K562 (cell line): ENCODE measurements at regions not wholly inside any gene's neighbourhood (a gene's known extent, or its start where the extent isn't known, plus 50 kb on each side); places are given as distances from the start of the nearest gene placed in this dataset.

Source experiments
- BRD9 ChIP-seq: fragments of 450-650 bp; IDR thresholded peaks from 2 replicates; pipeline ENCODE4 v1.6.1; 2018; ENCODE audit warnings: low read depth; ENCODE audit not compliant: partially characterized antibody
- BRF1 ChIP-seq: IDR thresholded peaks from 3 replicates; pipeline ENCODE4 v1.6.1; 2011; ENCODE audit warnings: borderline replicate concordance, mild to moderate bottlenecking; ENCODE audit not compliant: insufficient read length; ENCODE audit errors: extremely low read depth
- DDX20 ChIP-seq: fragments of 450-650 bp; IDR thresholded peaks from 2 replicates; pipeline ENCODE4 v1.6.1; 2016; ENCODE audit warnings: missing genetic modification characterization, low read depth, mild to moderate bottlenecking, missing compliant biosample characterization, moderate library complexity
- E2F1 ChIP-seq: sonication (generic); formaldehyde crosslinking; IDR thresholded peaks from 2 replicates; pipeline ENCODE4 v1.8.1; 2023; ENCODE audit warnings: mild to moderate bottlenecking, missing genetic modification reagents, moderate library complexity
- ETV6 ChIP-seq, 3 experiments: fragments of 150-350 bp in 1 of 3; sonication (generic) in 1 of 3; formaldehyde crosslinking in 1 of 3; IDR thresholded peaks; 2 replicates each; pipeline versions ENCODE4 v1.6.1 to v1.8.0; 2014 to 2022; ENCODE audit warnings: borderline replicate concordance in 2 of 3, low read depth in 2 of 3, antibody characterized with exemption in 1 of 3, low read length in 1 of 3, mild to moderate bottlenecking in 1 of 3, missing genetic modification reagents in 1 of 3
- HDAC8 ChIP-seq: fragments of 450-650 bp; IDR thresholded peaks from 2 replicates; pipeline ENCODE4 v1.6.1; 2016; ENCODE audit warnings: mild to moderate bottlenecking, missing genetic modification characterization, moderate library complexity, missing compliant biosample characterization
- HSF4 ChIP-seq: fragments of 250-450 bp; sonication (Bioruptor Pico); IDR thresholded peaks from 2 replicates; pipeline ENCODE4 v2.1.2; 2022; ENCODE audit warnings: mild to moderate bottlenecking, moderate library complexity, borderline replicate concordance
- SMARCA4 ChIP-seq: fragments of 450-650 bp; IDR thresholded peaks from 2 replicates; pipeline ENCODE4 v1.6.1; 2016
- SRSF1 ChIP-seq: fragments of 200-400 bp; formaldehyde crosslinking; IDR thresholded peaks from 2 replicates; pipeline ENCODE4 v1.6.1; 2017; ENCODE audit warnings: mild to moderate bottlenecking, low read depth, low read length, moderate library complexity
- ZNF134 ChIP-seq: fragments of 250-450 bp; sonication (Bioruptor Pico); conservative IDR thresholded peaks from 2 replicates; pipeline ENCODE4 v1.4.0; 2020
- ZNF431 ChIP-seq: sonication (generic); formaldehyde crosslinking; IDR thresholded peaks from 2 replicates; pipeline ENCODE4 v1.8.0; 2022; ENCODE audit warnings: mild to moderate bottlenecking, missing genetic modification reagents
- ZNF76 ChIP-seq: fragments of 250-450 bp; sonication (Bioruptor Pico); IDR thresholded peaks from 2 replicates; pipeline ENCODE4 v1.4.0; 2020; ENCODE audit warnings: mild to moderate bottlenecking, moderate library complexity, borderline replicate concordance
- TF ChIP-seq, protein P1 (sequence below): fragments of 200-800 bp; sonication (Bioruptor generic); IDR thresholded peaks from 2 replicates; pipeline ENCODE4 v1.6.1; 2017; ENCODE audit warnings: missing genetic modification characterization, missing compliant biosample characterization

GRCh38 chr1:185567440-185567839 lies 166.8 kb upstream of the HMCN1 start (continued):
- TF ChIP-seq, protein P1, sequence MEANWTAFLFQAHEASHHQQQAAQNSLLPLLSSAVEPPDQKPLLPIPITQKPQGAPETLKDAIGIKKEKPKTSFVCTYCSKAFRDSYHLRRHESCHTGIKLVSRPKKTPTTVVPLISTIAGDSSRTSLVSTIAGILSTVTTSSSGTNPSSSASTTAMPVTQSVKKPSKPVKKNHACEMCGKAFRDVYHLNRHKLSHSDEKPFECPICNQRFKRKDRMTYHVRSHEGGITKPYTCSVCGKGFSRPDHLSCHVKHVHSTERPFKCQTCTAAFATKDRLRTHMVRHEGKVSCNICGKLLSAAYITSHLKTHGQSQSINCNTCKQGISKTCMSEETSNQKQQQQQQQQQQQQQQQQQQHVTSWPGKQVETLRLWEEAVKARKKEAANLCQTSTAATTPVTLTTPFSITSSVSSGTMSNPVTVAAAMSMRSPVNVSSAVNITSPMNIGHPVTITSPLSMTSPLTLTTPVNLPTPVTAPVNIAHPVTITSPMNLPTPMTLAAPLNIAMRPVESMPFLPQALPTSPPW: no peak
- TF ChIP-seq ZNF431 (CRISPR knock-in tag): no peak
- TF ChIP-seq SMARCA4: no peak
- no peak for TF ChIP-seq E2F1 (CRISPR knock-in tag)
- no peak for TF ChIP-seq DDX20 (tag)
- no peak for TF ChIP-seq SRSF1
- no peak for TF ChIP-seq ZNF134 (CRISPR knock-in tag)
- TF ChIP-seq ETV6 (IDR thresholded peaks at IDR 0.05; ENCODE audit: borderline replicate concordance in 1 of 2, low read depth in 2 of 2, low read length in 1 of 2): no peak
- no peak for TF ChIP-seq ETV6 (CRISPR knock-in tag; IDR thresholded peaks at IDR 0.05; ENCODE audit: borderline replicate concordance)
- no peak for TF ChIP-seq BRD9
- no peak for TF ChIP-seq HSF4 (CRISPR knock-in tag)
- TF ChIP-seq HDAC8: no peak
- no peak for TF ChIP-seq ZNF76
- TF ChIP-seq BRF1: no peak
